HepG2 (cell line): ENCODE measurements at regions not wholly inside any gene's neighbourhood (a gene's known extent, or its start where the extent isn't known, plus 50 kb on each side); places are given as distances from the start of the nearest gene placed in this dataset.

ENCODE experiments used
- ATAC-seq: fragments of 200-7000 bp; cut with Tn5 transposase; 3 replicates; pipeline ENCODE4 v1.9.1; 2020; ENCODE audit warnings: mild to moderate bottlenecking, moderate library complexity
- BruUV-seq: library from RNA; stranded (reverse); fragments of 400-500 nt; replicated peaks from 2 replicates; lab custom pipeline; 2021; lab: Mats Ljungman, UMichigan
- CTCF ChIA-PET: fragments of 300-600 bp; formaldehyde crosslinking; extraction: SDS; loops from one replicate; lab custom pipeline; 2021; ENCODE audit warnings: low total read pairs, inconsistent platforms, low intra/inter-chr PET ratio; lab: Yijun Ruan, JAX
- POLR2A ChIA-PET: fragments of 350-600 bp; sonication (Branson Sonifier 250); formaldehyde crosslinking; loops from one replicate; lab custom pipeline; 2020; ENCODE audit warnings: antibody characterized with exemption, inconsistent platforms; lab: Yijun Ruan, JAX
- DNase-seq: peaks from one replicate; pipeline ENCODE4 v3.0.0-alpha.2; 2015; ENCODE audit warnings: low spot score
- FAIRE-seq: peaks from 3 replicates; lab custom pipeline; 2011; peaks lifted over from hg19 to GRCh38; lab: Jason Lieb, UNC
- H2AFZ ChIP-seq: one replicate; pipeline ENCODE4 v1.6.1; 2011; ENCODE audit warnings: low read length, inconsistent platforms
- H3K27ac ChIP-seq: fragments of 300-600 bp; 3 replicates; pipeline ENCODE4 v1.8.0; 2011; ENCODE audit warnings: mixed run types, mild to moderate bottlenecking, mixed read lengths, low read length, inconsistent platforms; ENCODE audit not compliant: insufficient read depth; ENCODE audit errors: extremely low read length
- H3K27me3 ChIP-seq, 2 experiments: fragments of 200-600 bp in 1 of 2; 2 replicates in 1 of 2; 3 replicates in 1 of 2; pipeline versions ENCODE4 v1.6.0 to v1.8.0; 2011; ENCODE audit warnings: low read length in 2 of 2, mild to moderate bottlenecking in 2 of 2, moderate library complexity in 2 of 2, inconsistent platforms in 1 of 2; ENCODE audit not compliant: insufficient read depth in 2 of 2, control insufficient read depth in 1 of 2
- H3K36me3 ChIP-seq, 2 experiments: fragments of 200-600 bp in 1 of 2; replicated peaks in 1 of 2; 2 replicates in 1 of 2; 3 replicates in 1 of 2; pipeline versions ENCODE4 v1.5.1 to v1.8.0; 2011; ENCODE audit warnings: low read length in 2 of 2, inconsistent platforms in 1 of 2; ENCODE audit not compliant: insufficient read depth in 2 of 2, control insufficient read depth in 1 of 2
- H3K4me1 ChIP-seq: 2 replicates; pipeline ENCODE4 v1.5.1; 2012; ENCODE audit warnings: low read length, inconsistent platforms; ENCODE audit not compliant: insufficient read depth
- H3K4me2 ChIP-seq: 2 replicates; pipeline ENCODE4 v1.6.0; 2011; ENCODE audit warnings: low read depth, low read length, inconsistent platforms
- H3K4me3 ChIP-seq, 3 experiments: fragments of 200-600 bp in 1 of 3; sonication (generic), shearing (Covaris generic) in 1 of 3; replicated peaks in 1 of 3; 2 replicates each; pipeline ENCODE4 v1.5.1; 2011 to 2016; ENCODE audit warnings: low read length in 3 of 3, inconsistent platforms in 2 of 3, low read depth in 2 of 3, mild to moderate bottlenecking in 2 of 3, control low read depth in 1 of 3, mixed read lengths in 1 of 3; ENCODE audit not compliant: insufficient read depth in 1 of 3
- H3K79me2 ChIP-seq: one replicate; pipeline ENCODE4 v1.6.1; 2011; ENCODE audit warnings: low read length, inconsistent platforms; ENCODE audit not compliant: insufficient read depth
- H3K9ac ChIP-seq: 2 replicates; pipeline ENCODE4 v1.6.0; 2011; ENCODE audit warnings: mild to moderate bottlenecking, low read depth, low read length, inconsistent platforms; ENCODE audit not compliant: insufficient read depth
- H3K9me3 ChIP-seq: 2 replicates; pipeline ENCODE4 v1.5.1; 2012; ENCODE audit warnings: mild to moderate bottlenecking, low read length
- H4K20me1 ChIP-seq: 2 replicates; pipeline ENCODE4 v1.6.0; 2011; ENCODE audit warnings: inconsistent platforms, mild to moderate bottlenecking, low read length, moderate library complexity; ENCODE audit not compliant: insufficient read depth
- DZIP1 ChIP-seq: sonication (generic); formaldehyde crosslinking; IDR thresholded peaks from 2 replicates; pipeline ENCODE4 v1.5.0; 2020; ENCODE audit warnings: mild to moderate bottlenecking, missing genetic modification reagents
- HDAC2 ChIP-seq: sonication (generic); formaldehyde crosslinking; IDR thresholded peaks from 2 replicates; pipeline ENCODE4 v1.4.0; 2020; ENCODE audit warnings: missing genetic modification reagents
- HIC2 ChIP-seq: sonication (generic); formaldehyde crosslinking; IDR thresholded peaks from 2 replicates; pipeline ENCODE4 v1.9.0; 2022; ENCODE audit warnings: low read depth, missing genetic modification reagents
- MBNL3 ChIP-seq: fragments of 250-450 bp; sonication (Bioruptor Pico); conservative IDR thresholded peaks from 2 replicates; pipeline ENCODE4 v1.8.0; 2022; ENCODE audit warnings: mild to moderate bottlenecking, inconsistent platforms
- MEF2D ChIP-seq: sonication (generic); formaldehyde crosslinking; IDR thresholded peaks from 2 replicates; pipeline ENCODE4 v1.5.1; 2020; ENCODE audit warnings: mild to moderate bottlenecking, missing genetic modification reagents
- NONO ChIP-seq, 2 experiments: fragments of 450-650 bp in 1 of 2; sonication (generic) in 1 of 2; formaldehyde crosslinking in 1 of 2; IDR thresholded peaks in 1 of 2; conservative IDR thresholded peaks in 1 of 2; 2 replicates each; pipeline versions ENCODE4 v1.6.1 to v1.8.0; 2017 to 2022; ENCODE audit warnings: mild to moderate bottlenecking in 1 of 2, missing genetic modification reagents in 1 of 2, moderate library complexity in 1 of 2
- RFX3 ChIP-seq: IDR thresholded peaks from 2 replicates; pipeline ENCODE4 v1.6.1; 2016; ENCODE audit warnings: missing biosample characterization, missing genetic modification reagents
- SNAI1 ChIP-seq: sonication (generic); formaldehyde crosslinking; IDR thresholded peaks from 2 replicates; pipeline ENCODE4 v1.5.0; 2020; ENCODE audit warnings: mild to moderate bottlenecking, missing genetic modification reagents, borderline replicate concordance
- TIGD3 ChIP-seq: sonication (generic); formaldehyde crosslinking; IDR thresholded peaks from 2 replicates; pipeline ENCODE4 v1.5.1; 2020; ENCODE audit warnings: mild to moderate bottlenecking, missing genetic modification reagents, borderline replicate concordance
- ZSCAN29 ChIP-seq: sonication (generic); formaldehyde crosslinking; conservative IDR thresholded peaks from 2 replicates; pipeline ENCODE4 v1.4.0; 2020; ENCODE audit warnings: mild to moderate bottlenecking, missing genetic modification reagents
- WGBS: methylation state at CpG from one replicate; pipeline ENCODE4 v1.1.6; 2017; ENCODE audit warnings: low lambda C conversion rate; 5-methylcytosine and 5-hydroxymethylcytosine counted together
- in situ Hi-C: cut with HindIII; loops from 2 replicates; pipeline ENCODE4 v1.10.0; 2017; ENCODE audit warnings: low pct_unique_long_range_greater_than_20kb; ENCODE audit not compliant: extremely low pct_ligation_motif_present
- intact Hi-C: fragments of 100-400 bp; cut with micrococcal nuclease; formaldehyde crosslinking; loops from one replicate; pipeline ENCODE4 v1.10.0; 2022; ENCODE audit not compliant: unreplicated experiment

GRCh38 chr16:25628766-25629165 lies 63.0 kb upstream of the HS3ST4 start:
- ATAC-seq, result no peak
- FAIRE-seq, result no peak

More at GRCh38 chr16:25628766-25629165, 63.0 kb upstream of the HS3ST4 start:
- TF ChIP-seq MEF2D (CRISPR knock-in tag) (no peak), DZIP1 (CRISPR knock-in tag) (no peak), HDAC2 (CRISPR knock-in tag) (no peak), HIC2 (CRISPR knock-in tag) (no peak), NONO (IDR thresholded peaks at IDR 0.05) (no peak), NONO (CRISPR knock-in tag; conservative IDR thresholded peaks at IDR 0.05) (no peak), SNAI1 (no peak), MBNL3 (CRISPR knock-in tag) (no peak), RFX3 (no peak), TIGD3 (no peak), ZSCAN29 (CRISPR knock-in tag) (no peak)
- TF ChIP-seq, all 625 proteins: peak for 0
- Histone ChIP-seq H3K4me3 (no peak overlapping the region), H3K79me2 (no peaks in the 10 kb centered on the region), H4K20me1 (no peaks in the 10 kb centered on the region), H2AFZ (no peak overlapping the region), H3K36me3 (no peaks in the 10 kb centered on the region), H3K9me3 (no peaks in the 10 kb centered on the region), H3K4me2 (no peak overlapping the region), H3K27me3 (no peaks in the 10 kb centered on the region; a peak in 1 of 5 replicates), H3K4me1 (no peaks in the 10 kb centered on the region), H3K9ac (no peak overlapping the region), H3K27ac (no peak overlapping the region)
- POLR2A ChIA-PET, result no interaction called here
- DNase-seq, result no peak
- 1% methylated on average over 2 of the region's 2 CpGs for WGBS
- intact Hi-C loops (no loop called here), in situ Hi-C loops (no loop called here)
- BruUV-seq, result no TSS peak
- CTCF ChIA-PET, result no interaction called here
